ENCODE measurements at regions not wholly inside any gene's neighbourhood (a gene's known extent, or its start where the extent isn't known, plus 50 kb on each side); places are given as distances from the start of the nearest gene placed in this dataset.
"Not testable (repeated sequence)": the region's sequence is repeated elsewhere in the genome, so short reads cannot be mapped to it uniquely, and the experiment has no call there.

GRCh38 chr13:39803156-39803555 is 147.7 kb downstream of the COG6 start:
- no peak for DNase-seq

GRCh38 chr13:39803851-39804250 is 148.4 kb downstream of the COG6 start:
- no peak for DNase-seq

GRCh38 chr13:39804332-39805210 is 149.1 kb downstream of the COG6 start:
- no peak for DNase-seq

- DNase-seq: no peak
Observed at GRCh38 chr13:39809466-39809865, 154.0 kb downstream of the COG6 start.

GRCh38 chr13:39810091-39810877 is 154.8 kb downstream of the COG6 start:
- no peak for DNase-seq

- DNase-seq: no peak
Observed at GRCh38 chr13:39811051-39811450, 155.6 kb downstream of the COG6 start.

- DNase-seq: no peak
Observed at GRCh38 chr13:39811696-39812095, 156.2 kb downstream of the COG6 start.

- DNase-seq: no peak
Observed at GRCh38 chr13:39815345-39816111, 160.1 kb downstream of the COG6 start.

- no peak for DNase-seq
Observed at GRCh38 chr13:39816936-39817335, 161.5 kb downstream of the COG6 start.

GRCh38 chr13:39818953-39819352 is 163.5 kb downstream of the COG6 start:
- no peak for DNase-seq

GRCh38 chr13:39820606-39821005 is 165.1 kb downstream of the COG6 start:
- DNase-seq: no peak

- no peak for DNase-seq
Observed at GRCh38 chr13:39821977-39822376, 166.5 kb downstream of the COG6 start.

- DNase-seq: no peak
Observed at GRCh38 chr13:39822437-39822836, 167.0 kb downstream of the COG6 start.

- DNase-seq: no peak
Observed at GRCh38 chr13:39823063-39823713, 167.7 kb downstream of the COG6 start.

GRCh38 chr13:39825886-39826285 is 170.4 kb downstream of the COG6 start:
- DNase-seq: no peak

GRCh38 chr13:39835253-39835652 is 179.8 kb downstream of the COG6 start:
- no peak for DNase-seq

GRCh38 chr13:39836038-39836437 is 180.6 kb downstream of the COG6 start:
- no peak for DNase-seq

- DNase-seq: not testable (repeated sequence)
Observed at GRCh38 chr13:39837866-39838265, 182.4 kb downstream of the COG6 start.

GRCh38 chr13:39840201-39840600 is 184.7 kb downstream of the COG6 start:
- no peak for DNase-seq

- DNase-seq: no peak
Observed at GRCh38 chr13:39847336-39847735, 191.9 kb downstream of the COG6 start.

GRCh38 chr13:39855236-39855635 is 199.8 kb downstream of the COG6 start:
- DNase-seq: no peak

GRCh38 chr13:39856714-39857113 is 201.3 kb downstream of the COG6 start:
- no peak for DNase-seq

GRCh38 chr13:39858794-39859193 is 203.3 kb downstream of the COG6 start:
- DNase-seq: no peak
